Esophagus squamous epithelium (tissue), 4 donors: ENCODE measurements at regions not wholly inside any gene's neighbourhood (a gene's known extent, or its start where the extent isn't known, plus 50 kb on each side); places are given as distances from the start of the nearest gene placed in this dataset.

Source experiments
- POLR2A ChIP-seq, 4 donors: fragments of 450-650 bp; IDR thresholded peaks; one replicate each; pipeline ENCODE4 v1.6.1; 2017; ENCODE audit warnings: antibody characterized with exemption in 4 of 4, mild to moderate bottlenecking in 4 of 4, moderate library complexity in 3 of 4
- TF ChIP-seq, protein P1 (sequence below), 6 experiments: fragments of 450-650 bp in 4 of 6; fragments of 200-600 bp in 2 of 6; sonication (generic) in 2 of 6; IDR thresholded peaks; one replicate each; pipeline ENCODE4 v1.5.1; 2016 to 2019; ENCODE audit warnings: antibody characterized with exemption in 6 of 6, mild to moderate bottlenecking in 4 of 6, moderate library complexity in 4 of 6

GRCh38 chr5:34516166-34516565 is 140.0 kb upstream of the RAI14 start:
- TF ChIP-seq, protein P1, sequence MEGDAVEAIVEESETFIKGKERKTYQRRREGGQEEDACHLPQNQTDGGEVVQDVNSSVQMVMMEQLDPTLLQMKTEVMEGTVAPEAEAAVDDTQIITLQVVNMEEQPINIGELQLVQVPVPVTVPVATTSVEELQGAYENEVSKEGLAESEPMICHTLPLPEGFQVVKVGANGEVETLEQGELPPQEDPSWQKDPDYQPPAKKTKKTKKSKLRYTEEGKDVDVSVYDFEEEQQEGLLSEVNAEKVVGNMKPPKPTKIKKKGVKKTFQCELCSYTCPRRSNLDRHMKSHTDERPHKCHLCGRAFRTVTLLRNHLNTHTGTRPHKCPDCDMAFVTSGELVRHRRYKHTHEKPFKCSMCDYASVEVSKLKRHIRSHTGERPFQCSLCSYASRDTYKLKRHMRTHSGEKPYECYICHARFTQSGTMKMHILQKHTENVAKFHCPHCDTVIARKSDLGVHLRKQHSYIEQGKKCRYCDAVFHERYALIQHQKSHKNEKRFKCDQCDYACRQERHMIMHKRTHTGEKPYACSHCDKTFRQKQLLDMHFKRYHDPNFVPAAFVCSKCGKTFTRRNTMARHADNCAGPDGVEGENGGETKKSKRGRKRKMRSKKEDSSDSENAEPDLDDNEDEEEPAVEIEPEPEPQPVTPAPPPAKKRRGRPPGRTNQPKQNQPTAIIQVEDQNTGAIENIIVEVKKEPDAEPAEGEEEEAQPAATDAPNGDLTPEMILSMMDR (IDR thresholded peaks at IDR 0.05): no peak
- no peak for TF ChIP-seq POLR2A (IDR thresholded peaks at IDR 0.05)
